Central memory CD8-positive, alpha-beta T cell (primary cell): ENCODE measurements at regions not wholly inside any gene's neighbourhood (a gene's known extent, or its start where the extent isn't known, plus 50 kb on each side); places are given as distances from the start of the nearest gene placed in this dataset.

Experiments used
- ATAC-seq: fragments of 150-1000 bp; cut with Tn5 transposase; replicated peaks from 2 replicates; pipeline ENCODE4 v1.10.0; 2022; ENCODE audit warnings: mild to moderate bottlenecking, moderate FRiP score, moderate number of reproducible peaks; ENCODE audit not compliant: poor library complexity, severe bottlenecking; ENCODE audit errors: extremely low read depth
- DNase-seq, 2 donors: peaks; one replicate each; pipeline ENCODE4 v3.0.0; 2021; ENCODE audit warnings: low spot score in 2 of 2
- H3K27ac Mint-ChIP-seq: one replicate; pipeline ENCODE4 v1.8.0; 2022; ENCODE audit warnings: low read depth, mild to moderate bottlenecking, moderate library complexity, mixed read lengths
- H3K27me3 Mint-ChIP-seq: one replicate; pipeline ENCODE4 v1.8.0; 2022; ENCODE audit warnings: mixed read lengths
- H3K36me3 Mint-ChIP-seq: one replicate; pipeline ENCODE4 v1.8.0; 2022; ENCODE audit warnings: mild to moderate bottlenecking, moderate library complexity, mixed read lengths; ENCODE audit not compliant: insufficient read depth
- H3K4me1 Mint-ChIP-seq: one replicate; pipeline ENCODE4 v1.8.0; 2022; ENCODE audit warnings: mixed read lengths
- H3K4me3 Mint-ChIP-seq: one replicate; pipeline ENCODE4 v1.8.0; 2022; ENCODE audit warnings: mild to moderate bottlenecking, moderate library complexity, mixed read lengths
- H3K9me3 Mint-ChIP-seq: one replicate; pipeline ENCODE4 v1.8.0; 2022; ENCODE audit warnings: mixed read lengths

- ATAC-seq: no peak
- Mint-ChIP-seq H3K36me3 (no peaks in the 10 kb centered on the region), H3K9me3 (peaks cover 7% of the 10 kb centered on the region), H3K27ac (no peak overlapping the region), H3K27me3 (peaks cover 24% of the 10 kb centered on the region), H3K4me1 (no peaks in the 10 kb centered on the region), H3K4me3 (no peak overlapping the region)
- DNase-seq: no peak
These were observed 80.8 kb downstream of the CYP26A1 start for GRCh38 chr10:93154531-93154930.

- peaks cover 7% of the 10 kb centered on the region for H3K9me3 Mint-ChIP-seq
- H3K27me3 Mint-ChIP-seq: peaks cover 19% of the 10 kb centered on the region
- DNase-seq: no peak
- ATAC-seq: no peak
- H3K4me3 Mint-ChIP-seq: no peak overlapping the region
- H3K27ac Mint-ChIP-seq: no peak overlapping the region
- no peaks in the 10 kb centered on the region for H3K4me1 Mint-ChIP-seq
- H3K36me3 Mint-ChIP-seq: no peaks in the 10 kb centered on the region
These were observed 86.4 kb downstream of the CYP26A1 start for GRCh38 chr10:93160140-93160539.

- no peak overlapping the region for H3K4me3 Mint-ChIP-seq
- DNase-seq (no peak), ATAC-seq (no peak)
- no peaks in the 10 kb centered on the region for H3K4me1 Mint-ChIP-seq
- H3K9me3 Mint-ChIP-seq: peaks cover 2% of the 10 kb centered on the region
- no peak overlapping the region for H3K27ac Mint-ChIP-seq
- peaks cover 26% of the 10 kb centered on the region for H3K27me3 Mint-ChIP-seq
- no peaks in the 10 kb centered on the region for H3K36me3 Mint-ChIP-seq
These were observed 87.1 kb downstream of the CYP26A1 start for GRCh38 chr10:93160829-93161228.

GRCh38 chr10:93165367-93165766 lies 91.7 kb downstream of the CYP26A1 start:
- no peak for DNase-seq

GRCh38 chr10:93166134-93166533 lies 92.4 kb downstream of the CYP26A1 start:
- Mint-ChIP-seq H3K9me3 (peaks cover 9% of the 10 kb centered on the region), H3K4me3 (no peak overlapping the region), H3K27ac (no peak overlapping the region)

More at GRCh38 chr10:93165367-93165766, 91.7 kb downstream of the CYP26A1 start:
- no peaks in the 10 kb centered on the region for H3K36me3 Mint-ChIP-seq
- ATAC-seq: no peak
- peaks cover 45% of the 10 kb centered on the region for H3K27me3 Mint-ChIP-seq
- H3K9me3 Mint-ChIP-seq: peaks cover 7% of the 10 kb centered on the region
- no peak overlapping the region for H3K27ac Mint-ChIP-seq
- H3K4me3 Mint-ChIP-seq: no peak overlapping the region
- no peaks in the 10 kb centered on the region for H3K4me1 Mint-ChIP-seq

GRCh38 chr10:93171837-93172236 lies 98.1 kb downstream of the CYP26A1 start:
- DNase-seq (no peak), ATAC-seq (no peak)
- no peaks in the 10 kb centered on the region for H3K36me3 Mint-ChIP-seq
- no peak overlapping the region for H3K4me3 Mint-ChIP-seq
- no peak overlapping the region for H3K27ac Mint-ChIP-seq
- H3K4me1 Mint-ChIP-seq: no peaks in the 10 kb centered on the region
- peaks cover 9% of the 10 kb centered on the region for H3K27me3 Mint-ChIP-seq
- peaks cover 9% of the 10 kb centered on the region for H3K9me3 Mint-ChIP-seq

More at GRCh38 chr10:93166134-93166533, 92.4 kb downstream of the CYP26A1 start:
- no peaks in the 10 kb centered on the region for H3K4me1 Mint-ChIP-seq
- no peak for DNase-seq
- H3K36me3 Mint-ChIP-seq: no peaks in the 10 kb centered on the region
- ATAC-seq: no peak
- H3K27me3 Mint-ChIP-seq: peaks cover 45% of the 10 kb centered on the region

- H3K27ac Mint-ChIP-seq: no peak overlapping the region
- DNase-seq (no peak), ATAC-seq (no peak)
- peaks cover 9% of the 10 kb centered on the region for H3K9me3 Mint-ChIP-seq
- no peaks in the 10 kb centered on the region for H3K4me1 Mint-ChIP-seq
- no peaks in the 10 kb centered on the region for H3K36me3 Mint-ChIP-seq
- no peak overlapping the region for H3K4me3 Mint-ChIP-seq
- peaks cover 7% of the 10 kb centered on the region for H3K27me3 Mint-ChIP-seq
These were observed 100.5 kb downstream of the CYP26A1 start for GRCh38 chr10:93173967-93174845.

GRCh38 chr10:93175490-93175889 lies 101.8 kb downstream of the CYP26A1 start:
- peaks cover 2% of the 10 kb centered on the region for H3K9me3 Mint-ChIP-seq

GRCh38 chr10:93177511-93177910 lies 103.8 kb downstream of the CYP26A1 start:
- no peak overlapping the region for H3K27ac Mint-ChIP-seq
- no peaks in the 10 kb centered on the region for H3K9me3 Mint-ChIP-seq
- peaks cover 7% of the 10 kb centered on the region for H3K27me3 Mint-ChIP-seq
- DNase-seq (no peak), ATAC-seq (no peak)
- H3K36me3 Mint-ChIP-seq: no peaks in the 10 kb centered on the region
- H3K4me3 Mint-ChIP-seq: no peak overlapping the region
- no peaks in the 10 kb centered on the region for H3K4me1 Mint-ChIP-seq

More at GRCh38 chr10:93175490-93175889, 101.8 kb downstream of the CYP26A1 start:
- H3K4me3 Mint-ChIP-seq: no peak overlapping the region
- H3K36me3 Mint-ChIP-seq: no peaks in the 10 kb centered on the region
- peaks cover 7% of the 10 kb centered on the region for H3K27me3 Mint-ChIP-seq
- no peak overlapping the region for H3K27ac Mint-ChIP-seq
- ATAC-seq (no peak), DNase-seq (no peak)
- H3K4me1 Mint-ChIP-seq: no peaks in the 10 kb centered on the region

- Mint-ChIP-seq H3K4me1 (no peaks in the 10 kb centered on the region), H3K9me3 (no peaks in the 10 kb centered on the region), H3K36me3 (no peaks in the 10 kb centered on the region), H3K27me3 (peaks cover 7% of the 10 kb centered on the region), H3K4me3 (no peak overlapping the region), H3K27ac (no peak overlapping the region)
- DNase-seq: no peak
- no peak for ATAC-seq
These were observed 104.5 kb downstream of the CYP26A1 start for GRCh38 chr10:93178226-93178625.

GRCh38 chr10:93180482-93180931 lies 106.8 kb downstream of the CYP26A1 start:
- no peaks in the 10 kb centered on the region for H3K36me3 Mint-ChIP-seq
- no peak for DNase-seq
- H3K9me3 Mint-ChIP-seq: no peaks in the 10 kb centered on the region
- H3K4me1 Mint-ChIP-seq: no peaks in the 10 kb centered on the region
- peaks cover 23% of the 10 kb centered on the region for H3K27me3 Mint-ChIP-seq
- no peak overlapping the region for H3K27ac Mint-ChIP-seq
- no peak for ATAC-seq
- H3K4me3 Mint-ChIP-seq: no peak overlapping the region

- DNase-seq (no peak), ATAC-seq (no peak)
- Mint-ChIP-seq H3K4me3 (no peak overlapping the region), H3K36me3 (no peaks in the 10 kb centered on the region), H3K27me3 (peaks cover 30% of the 10 kb centered on the region), H3K27ac (no peak overlapping the region), H3K4me1 (no peaks in the 10 kb centered on the region), H3K9me3 (no peaks in the 10 kb centered on the region)
These were observed 107.8 kb downstream of the CYP26A1 start for GRCh38 chr10:93181271-93182048.

GRCh38 chr10:93182049-93182327 lies 108.3 kb downstream of the CYP26A1 start:
- H3K36me3 Mint-ChIP-seq: no peaks in the 10 kb centered on the region
- H3K4me1 Mint-ChIP-seq: no peaks in the 10 kb centered on the region
- no peak overlapping the region for H3K4me3 Mint-ChIP-seq
- ATAC-seq: no peak
- H3K9me3 Mint-ChIP-seq: no peaks in the 10 kb centered on the region
- DNase-seq: no peak
- no peak overlapping the region for H3K27ac Mint-ChIP-seq
- H3K27me3 Mint-ChIP-seq: peaks cover 30% of the 10 kb centered on the region
